ENCODE measurements at regions not wholly inside any gene's neighbourhood (a gene's known extent, or its start where the extent isn't known, plus 50 kb on each side); places are given as distances from the start of the nearest gene placed in this dataset.

- ATAC-seq: no peak
- DNase-seq (ENCODE audit: low spot score): no peak
- Histone ChIP-seq H3K36me3 (ENCODE audit: insufficient read depth) (no peaks in the 10 kb centered on the region), H3K27ac (ENCODE audit: low read depth) (no peak overlapping the region), H4K20me1 (replicated peaks; ENCODE audit: insufficient read depth) (no peaks in the 10 kb centered on the region), H3K27me3 (ENCODE audit: insufficient read depth) (no peaks in the 10 kb centered on the region), H3K4me2 (no peak overlapping the region), H3K79me2 (replicated peaks; ENCODE audit: insufficient read depth) (no peaks in the 10 kb centered on the region), H3F3A (replicated peaks; ENCODE audit: low read depth) (no peaks in the 10 kb centered on the region), H3K4me1 (ENCODE audit: insufficient read depth) (no peaks in the 10 kb centered on the region; the same call in 1 of the 2 replicates), H2AFZ (no peak overlapping the region), H3K4me3 (no peak overlapping the region), H3K9me2 (ENCODE audit: insufficient read depth) (0 out of 2 replicates have a peak, but pooled peaks cover 4% of the 10 kb centered on the region)
- Mint-ChIP-seq H3K27me3 (ENCODE audit: insufficient read depth, low read depth, poor library complexity) (peaks cover 8% of the 10 kb centered on the region), H3K4me1 (peaks cover 27% of the 10 kb centered on the region), H3K9me3 (no peaks in the 10 kb centered on the region), H3K36me3 (ENCODE audit: low read depth) (no peaks in the 10 kb centered on the region), H3K4me3 (no peak overlapping the region), H3K27ac (no peak overlapping the region)
- TF ChIP-seq ZNF114 (CRISPR knock-in tag; IDR thresholded peaks at IDR 0.05) (no peak), NANOG (IDR thresholded peaks at IDR 0.05; ENCODE audit: borderline replicate concordance) (no peak), ZNF462 (CRISPR knock-in tag; IDR thresholded peaks at IDR 0.05) (no peak), ETS1 (IDR thresholded peaks at IDR 0.05) (no peak), EZH2 (IDR thresholded peaks at IDR 0.05; ENCODE audit: low read depth, unreplicated experiment) (no peak), JUNB (IDR thresholded peaks at IDR 0.05; ENCODE audit: unreplicated experiment) (no peak), STAT1 (IDR thresholded peaks at IDR 0.05; ENCODE audit: unreplicated experiment) (no peak), CREB1 (CRISPR knock-in tag; IDR thresholded peaks at IDR 0.05; ENCODE audit: low read depth) (no peak), CTCF (conservative IDR thresholded peaks at IDR 0.05; ENCODE audit: low read depth in 2 of 2) (no peak), REST (IDR thresholded peaks at IDR 0.05; ENCODE audit: unreplicated experiment) (no peak), POLR2AphosphoS5 (IDR thresholded peaks at IDR 0.05; ENCODE audit: low read depth) (no peak), EZH2phosphoT487 (IDR thresholded peaks at IDR 0.05; ENCODE audit: unreplicated experiment) (no peak), ZNF331 (CRISPR knock-in tag; IDR thresholded peaks at IDR 0.05; ENCODE audit: low read depth) (no peak)
Measured at GRCh38 chr18:49667462-49667861, 105.6 kb downstream of the LIPG start.

All from GM23338 (cell line).